Karpas-422 (cell line): ENCODE measurements at regions not wholly inside any gene's neighbourhood (a gene's known extent, or its start where the extent isn't known, plus 50 kb on each side); places are given as distances from the start of the nearest gene placed in this dataset.
"Not testable (repeated sequence)": the region's sequence is repeated elsewhere in the genome, so short reads cannot be mapped to it uniquely, and the experiment has no call there.

Source experiments
- DNase-seq: peaks from one replicate; pipeline ENCODE4 v3.0.0-alpha.2; 2015
- H2AFZ ChIP-seq: fragments of 200-600 bp; sonication (generic); 2 replicates; pipeline ENCODE4 v1.6.1; 2014; ENCODE audit warnings: antibody characterized with exemption, low read length, mixed read lengths
- H3K27ac ChIP-seq: fragments of 200-600 bp; sonication (generic); 2 replicates; pipeline ENCODE4 v1.5.1; 2014; ENCODE audit warnings: mild to moderate bottlenecking, low read length, moderate library complexity
- H3K27me3 ChIP-seq: fragments of 200-600 bp; sonication (generic); 2 replicates; pipeline ENCODE4 v1.6.1; 2014; ENCODE audit warnings: low read length, mixed read lengths
- H3K36me3 ChIP-seq: fragments of 200-600 bp; sonication (generic); 2 replicates; pipeline ENCODE4 v1.6.1; 2014; ENCODE audit warnings: low read length, mixed read lengths; ENCODE audit not compliant: insufficient read depth
- H3K4me1 ChIP-seq: fragments of 200-600 bp; sonication (generic); 2 replicates; pipeline ENCODE4 v1.6.1; 2014; ENCODE audit warnings: mild to moderate bottlenecking, low read length, mixed read lengths
- H3K4me2 ChIP-seq: fragments of 200-600 bp; sonication (generic); 2 replicates; pipeline ENCODE4 v1.6.1; 2014; ENCODE audit warnings: low read length, low read depth, mild to moderate bottlenecking; ENCODE audit not compliant: poor library complexity, severe bottlenecking
- H3K4me3 ChIP-seq: fragments of 200-600 bp; sonication (generic); 2 replicates; pipeline ENCODE4 v1.5.1; 2014; ENCODE audit warnings: mild to moderate bottlenecking, antibody characterized with exemption, low read length, mixed read lengths
- H3K79me2 ChIP-seq: fragments of 200-600 bp; sonication (generic); 2 replicates; pipeline ENCODE4 v1.6.1; 2014; ENCODE audit warnings: mild to moderate bottlenecking, low read length, mixed read lengths
- H3K9ac ChIP-seq: fragments of 200-600 bp; sonication (generic); 2 replicates; pipeline ENCODE4 v1.6.0; 2014; ENCODE audit warnings: low read length
- H3K9me2 ChIP-seq: fragments of 200-600 bp; sonication (generic), shearing (Covaris generic); replicated peaks from 2 replicates; pipeline ENCODE4 v1.6.0; 2014; ENCODE audit warnings: mild to moderate bottlenecking, low read length, moderate library complexity; ENCODE audit not compliant: insufficient read depth
- H3K9me3 ChIP-seq: fragments of 300-700, 200-600 bp; sonication (generic); 2 replicates; pipeline ENCODE4 v1.6.1; 2014; ENCODE audit warnings: low read length, mixed read lengths
- H4K20me1 ChIP-seq: fragments of 200-600 bp; sonication (generic); 2 replicates; pipeline ENCODE4 v1.6.1; 2014; ENCODE audit warnings: mild to moderate bottlenecking, antibody characterized with exemption, low read length, low read depth; ENCODE audit not compliant: insufficient read depth

DNA sequence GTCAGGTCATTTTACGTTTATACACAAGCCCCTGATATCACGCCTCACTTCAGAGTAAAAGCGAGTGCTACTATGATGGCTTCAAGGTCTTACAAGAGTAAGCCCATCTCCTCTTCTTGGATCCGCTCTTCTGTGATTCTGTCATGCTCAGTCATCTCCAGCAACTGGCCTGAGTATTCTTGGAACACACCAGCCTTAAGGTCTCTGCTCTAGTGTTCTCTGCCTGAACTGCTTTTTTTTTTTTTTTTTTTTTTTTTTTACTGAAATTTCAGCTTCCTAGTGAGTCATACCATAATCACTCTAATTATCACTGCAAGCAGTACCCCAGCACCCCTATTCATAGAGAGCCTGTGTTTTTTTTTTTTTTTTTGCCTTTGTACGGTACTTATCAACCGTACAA lies 1228.9 kb downstream of the CNTNAP5 start:
- Histone ChIP-seq H3K9ac (no peak overlapping the region), H3K79me2 (no peaks in the 10 kb centered on the region), H3K36me3 (no peaks in the 10 kb centered on the region), H3K4me2 (no peak overlapping the region), H3K4me3 (no peak overlapping the region), H3K27me3 (no peaks in the 10 kb centered on the region), H3K27ac (no peak overlapping the region), H3K9me2 (no peaks in the 10 kb centered on the region), H2AFZ (no peak overlapping the region), H3K9me3 (no peaks in the 10 kb centered on the region), H4K20me1 (no peaks in the 10 kb centered on the region), H3K4me1 (no peaks in the 10 kb centered on the region)
- no peak for DNase-seq

GRCh38 chr2:125259451-125259850 lies 1234.4 kb downstream of the CNTNAP5 start:
- H3K36me3 ChIP-seq = no peaks in the 10 kb centered on the region
- DNase-seq = no peak
- H3K27me3 ChIP-seq = no peaks in the 10 kb centered on the region
- H3K4me1 ChIP-seq = no peaks in the 10 kb centered on the region
- H3K9me2 ChIP-seq = no peaks in the 10 kb centered on the region
- H3K4me2 ChIP-seq = no peak overlapping the region
- H3K27ac ChIP-seq = no peak overlapping the region
- no peak overlapping the region for H2AFZ ChIP-seq
- H3K9ac ChIP-seq = no peak overlapping the region
- no peaks in the 10 kb centered on the region for H4K20me1 ChIP-seq
- no peaks in the 10 kb centered on the region for H3K79me2 ChIP-seq
- no peaks in the 10 kb centered on the region for H3K9me3 ChIP-seq
- H3K4me3 ChIP-seq = no peak overlapping the region

- H2AFZ ChIP-seq, H3K27ac ChIP-seq, H3K9me2 ChIP-seq: not testable (repeated sequence)
These were observed 1235.4 kb downstream of the CNTNAP5 start for GRCh38 chr2:125260366-125260930.

GRCh38 chr2:125264453-125264852 lies 1239.4 kb downstream of the CNTNAP5 start:
- H3K27ac ChIP-seq = no peak overlapping the region
- H3K36me3 ChIP-seq = no peaks in the 10 kb centered on the region
- no peak overlapping the region for H3K9ac ChIP-seq
- H3K79me2 ChIP-seq = no peaks in the 10 kb centered on the region
- H3K4me2 ChIP-seq = no peak overlapping the region
- no peaks in the 10 kb centered on the region for H3K9me2 ChIP-seq
- no peak overlapping the region for H2AFZ ChIP-seq
- no peaks in the 10 kb centered on the region for H3K9me3 ChIP-seq
- no peaks in the 10 kb centered on the region for H3K4me1 ChIP-seq
- H3K27me3 ChIP-seq = no peaks in the 10 kb centered on the region
- DNase-seq = no peak
- H3K4me3 ChIP-seq = no peak overlapping the region
- H4K20me1 ChIP-seq = no peaks in the 10 kb centered on the region

More at GRCh38 chr2:125260366-125260930, 1235.4 kb downstream of the CNTNAP5 start:
- H3K9me3 ChIP-seq, H3K4me2 ChIP-seq, H4K20me1 ChIP-seq, H3K4me1 ChIP-seq, H3K4me3 ChIP-seq, H3K36me3 ChIP-seq, DNase-seq, H3K27me3 ChIP-seq, H3K9ac ChIP-seq, H3K79me2 ChIP-seq: not testable (repeated sequence)

- Histone ChIP-seq H3K9ac (no peak overlapping the region), H3K79me2 (no peaks in the 10 kb centered on the region), H3K27me3 (no peaks in the 10 kb centered on the region), H3K4me2 (no peak overlapping the region), H4K20me1 (no peaks in the 10 kb centered on the region), H3K36me3 (no peaks in the 10 kb centered on the region), H3K4me1 (no peaks in the 10 kb centered on the region), H2AFZ (no peak overlapping the region), H3K9me2 (no peaks in the 10 kb centered on the region), H3K9me3 (no peaks in the 10 kb centered on the region), H3K27ac (no peak overlapping the region), H3K4me3 (no peak overlapping the region)
- no peak for DNase-seq
These were observed 1242.6 kb downstream of the CNTNAP5 start for GRCh38 chr2:125267683-125268082.

- Histone ChIP-seq H3K9me3 (no peaks in the 10 kb centered on the region), H3K4me3 (no peak overlapping the region), H3K4me2 (no peak overlapping the region), H3K9me2 (no peaks in the 10 kb centered on the region), H3K36me3 (no peaks in the 10 kb centered on the region), H3K27ac (no peak overlapping the region), H2AFZ (no peak overlapping the region), H4K20me1 (no peaks in the 10 kb centered on the region), H3K4me1 (no peaks in the 10 kb centered on the region), H3K79me2 (no peaks in the 10 kb centered on the region), H3K9ac (no peak overlapping the region), H3K27me3 (no peaks in the 10 kb centered on the region)
- no peak for DNase-seq
These were observed 1247.6 kb downstream of the CNTNAP5 start for GRCh38 chr2:125272651-125273050.

DNA sequence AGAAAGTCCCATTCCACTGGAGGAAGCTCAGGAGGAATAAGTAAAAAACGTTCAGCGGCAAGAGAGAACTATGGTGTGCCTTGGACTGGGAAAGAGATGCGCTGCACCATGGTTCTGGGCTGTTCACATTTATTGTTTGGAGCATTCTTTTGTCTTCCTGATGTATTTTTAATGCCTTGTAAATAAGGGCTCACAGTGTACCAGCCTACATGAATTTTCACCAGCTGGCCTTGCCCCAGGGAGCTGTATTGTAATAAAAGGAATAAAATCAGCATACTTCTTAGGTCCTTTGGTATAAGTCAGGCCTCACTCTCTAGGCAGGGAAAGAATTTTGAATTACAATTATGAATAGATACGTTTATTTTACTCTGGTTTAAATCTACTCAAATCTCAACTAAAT lies 1249.6 kb downstream of the CNTNAP5 start:
- Histone ChIP-seq H4K20me1 (no peaks in the 10 kb centered on the region), H3K9ac (no peak overlapping the region)

DNA sequence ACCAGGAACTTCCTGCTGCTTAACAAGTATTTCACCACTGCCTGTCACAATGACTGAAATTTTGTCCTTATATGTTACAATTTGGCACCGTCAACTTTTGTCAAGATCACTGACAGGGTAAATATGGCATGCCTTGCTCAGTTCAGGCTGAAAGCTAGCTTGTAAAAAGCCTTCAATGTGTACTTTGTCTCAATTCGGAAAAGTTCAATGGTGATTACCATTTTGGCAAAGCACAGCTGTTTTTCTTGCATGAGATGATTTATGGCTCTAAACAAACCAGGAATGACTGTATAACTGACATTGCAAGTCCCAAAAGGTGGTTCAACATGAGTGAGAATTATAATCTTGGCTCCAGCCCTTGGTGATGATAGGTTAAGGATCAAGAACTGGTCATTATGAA lies 1255.2 kb downstream of the CNTNAP5 start:
- no peak for DNase-seq
- Histone ChIP-seq H3K4me1 (no peaks in the 10 kb centered on the region), H3K27me3 (no peaks in the 10 kb centered on the region), H2AFZ (no peak overlapping the region), H3K9ac (no peak overlapping the region), H3K4me2 (no peak overlapping the region), H4K20me1 (no peaks in the 10 kb centered on the region), H3K27ac (no peak overlapping the region), H3K36me3 (no peaks in the 10 kb centered on the region), H3K9me2 (no peaks in the 10 kb centered on the region), H3K79me2 (no peaks in the 10 kb centered on the region), H3K9me3 (no peaks in the 10 kb centered on the region), H3K4me3 (no peak overlapping the region)

More for the DNA sequence above, 1249.6 kb downstream of the CNTNAP5 start:
- no peaks in the 10 kb centered on the region for H3K27me3 ChIP-seq
- no peaks in the 10 kb centered on the region for H3K9me3 ChIP-seq
- no peaks in the 10 kb centered on the region for H3K79me2 ChIP-seq
- no peaks in the 10 kb centered on the region for H3K36me3 ChIP-seq
- H3K4me2 ChIP-seq = no peak overlapping the region
- no peak for DNase-seq
- H3K4me3 ChIP-seq = no peak overlapping the region
- no peak overlapping the region for H2AFZ ChIP-seq
- H3K4me1 ChIP-seq = no peaks in the 10 kb centered on the region
- H3K9me2 ChIP-seq = no peaks in the 10 kb centered on the region
- H3K27ac ChIP-seq = no peak overlapping the region

GRCh38 chr2:125281242-125281641 lies 1256.2 kb downstream of the CNTNAP5 start:
- Histone ChIP-seq H3K9me3 (no peaks in the 10 kb centered on the region), H4K20me1 (no peaks in the 10 kb centered on the region), H3K4me3 (no peak overlapping the region), H3K4me1 (no peaks in the 10 kb centered on the region), H3K9me2 (no peaks in the 10 kb centered on the region), H3K9ac (no peak overlapping the region), H2AFZ (no peak overlapping the region), H3K27ac (no peak overlapping the region), H3K4me2 (no peak overlapping the region), H3K79me2 (no peaks in the 10 kb centered on the region), H3K27me3 (no peaks in the 10 kb centered on the region), H3K36me3 (no peaks in the 10 kb centered on the region)
- DNase-seq = no peak
